Activated CD8-positive, alpha-beta T cell treated with anti-CD3 and anti-CD28 coated beads for 36 hours (primary cell): ENCODE measurements at regions not wholly inside any gene's neighbourhood (a gene's known extent, or its start where the extent isn't known, plus 50 kb on each side); places are given as distances from the start of the nearest gene placed in this dataset.

Experiments
- ATAC-seq: fragments of 200-7000 bp; cut with Tn5 transposase; one replicate; pipeline ENCODE4 v1.10.0; 2021; ENCODE audit warnings: mild to moderate bottlenecking, moderate library complexity
- CTCF ChIA-PET: fragments of 350-600 bp; sonication (Branson Sonifier 250); formaldehyde crosslinking; loops from one replicate; lab custom pipeline; 2021; ENCODE audit warnings: antibody characterized with exemption; lab: Charles Lee
- POLR2A ChIA-PET: fragments of 350-600 bp; sonication (Branson Sonifier 250); formaldehyde crosslinking; loops from one replicate; lab custom pipeline; 2021; ENCODE audit warnings: antibody characterized with exemption; lab: Charles Lee
- DNase-seq: peaks from one replicate; pipeline ENCODE4 v3.0.0-alpha.2; 2020
- H3K27ac Mint-ChIP-seq: one replicate; pipeline ENCODE4 v1.8.0; 2021; ENCODE audit warnings: mild to moderate bottlenecking, mixed read lengths
- H3K27me3 Mint-ChIP-seq: one replicate; pipeline ENCODE4 v1.8.0; 2021; ENCODE audit warnings: mixed read lengths
- H3K36me3 Mint-ChIP-seq: one replicate; pipeline ENCODE4 v1.8.0; 2021; ENCODE audit warnings: low read depth, mixed read lengths
- H3K4me1 Mint-ChIP-seq: one replicate; pipeline ENCODE4 v1.8.0; 2021; ENCODE audit warnings: low read depth, mixed read lengths
- H3K4me3 Mint-ChIP-seq: one replicate; pipeline ENCODE4 v1.8.0; 2021; ENCODE audit warnings: mild to moderate bottlenecking, moderate library complexity, mixed read lengths
- H3K9me3 Mint-ChIP-seq: one replicate; pipeline ENCODE4 v1.8.0; 2021; ENCODE audit warnings: mixed read lengths
- intact Hi-C: fragments of 100-400 bp; cut with micrococcal nuclease; formaldehyde crosslinking; loops from one replicate; pipeline ENCODE4 v1.10.0; 2022
- TF ChIP-seq, protein P1 (sequence below): fragments of 200-600 bp; IDR thresholded peaks from one replicate; pipeline ENCODE4 v1.8.0; 2022; ENCODE audit warnings: antibody characterized with exemption, mild to moderate bottlenecking

DNA sequence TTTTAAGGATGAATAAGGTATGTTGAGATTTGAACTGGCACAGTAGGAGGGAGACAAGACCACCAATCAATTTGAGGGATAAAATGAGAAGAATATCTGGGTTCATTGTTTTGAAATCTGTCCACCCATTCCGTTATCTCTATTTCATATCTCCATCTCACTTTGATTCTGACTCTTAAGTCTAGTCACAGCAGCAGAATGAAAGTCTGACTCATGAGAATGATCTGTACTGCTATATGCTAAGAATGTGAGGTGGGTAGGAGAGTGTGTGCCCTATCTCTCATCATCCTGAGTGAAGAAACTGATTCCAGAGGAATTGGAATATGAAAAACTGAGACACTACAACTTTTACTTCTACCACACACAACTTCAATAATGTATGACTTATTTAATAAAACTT lies 1994.5 kb upstream of the PIK3C3 start:
- Mint-ChIP-seq H3K4me1 (no peaks in the 10 kb centered on the region), H3K9me3 (peaks cover 9% of the 10 kb centered on the region), H3K4me3 (no peak overlapping the region), H3K36me3 (no peaks in the 10 kb centered on the region), H3K27me3 (no peaks in the 10 kb centered on the region), H3K27ac (no peak overlapping the region)
- TF ChIP-seq, protein P1, sequence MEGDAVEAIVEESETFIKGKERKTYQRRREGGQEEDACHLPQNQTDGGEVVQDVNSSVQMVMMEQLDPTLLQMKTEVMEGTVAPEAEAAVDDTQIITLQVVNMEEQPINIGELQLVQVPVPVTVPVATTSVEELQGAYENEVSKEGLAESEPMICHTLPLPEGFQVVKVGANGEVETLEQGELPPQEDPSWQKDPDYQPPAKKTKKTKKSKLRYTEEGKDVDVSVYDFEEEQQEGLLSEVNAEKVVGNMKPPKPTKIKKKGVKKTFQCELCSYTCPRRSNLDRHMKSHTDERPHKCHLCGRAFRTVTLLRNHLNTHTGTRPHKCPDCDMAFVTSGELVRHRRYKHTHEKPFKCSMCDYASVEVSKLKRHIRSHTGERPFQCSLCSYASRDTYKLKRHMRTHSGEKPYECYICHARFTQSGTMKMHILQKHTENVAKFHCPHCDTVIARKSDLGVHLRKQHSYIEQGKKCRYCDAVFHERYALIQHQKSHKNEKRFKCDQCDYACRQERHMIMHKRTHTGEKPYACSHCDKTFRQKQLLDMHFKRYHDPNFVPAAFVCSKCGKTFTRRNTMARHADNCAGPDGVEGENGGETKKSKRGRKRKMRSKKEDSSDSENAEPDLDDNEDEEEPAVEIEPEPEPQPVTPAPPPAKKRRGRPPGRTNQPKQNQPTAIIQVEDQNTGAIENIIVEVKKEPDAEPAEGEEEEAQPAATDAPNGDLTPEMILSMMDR, result no peak
- ATAC-seq (no peak), DNase-seq (no peak)
- intact Hi-C loops, result no loop called here
- ChIA-PET POLR2A (no interaction called here), CTCF (no interaction called here)

DNA sequence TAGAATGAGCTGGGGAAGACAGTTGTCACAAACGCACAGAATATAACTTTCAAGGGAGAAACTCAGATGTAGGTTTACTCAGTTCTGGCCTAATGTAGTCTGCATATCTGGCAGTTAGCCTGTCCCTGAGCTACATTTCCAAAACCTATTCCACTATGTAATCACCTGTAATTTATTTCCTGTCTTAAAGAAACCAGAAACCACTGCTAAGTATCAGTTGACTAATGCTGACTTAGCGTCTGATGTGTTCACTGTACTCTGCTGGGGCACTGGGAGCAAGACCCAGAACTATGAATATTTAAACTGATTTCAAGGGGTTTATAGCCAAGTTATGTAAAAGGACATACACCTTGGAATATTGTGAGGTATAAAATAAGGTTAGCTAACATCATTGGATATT lies 1995.2 kb upstream of the PIK3C3 start:
- Mint-ChIP-seq H3K4me1 (no peaks in the 10 kb centered on the region), H3K36me3 (no peaks in the 10 kb centered on the region), H3K27ac (no peak overlapping the region), H3K9me3 (peaks cover 9% of the 10 kb centered on the region), H3K4me3 (no peak overlapping the region), H3K27me3 (no peaks in the 10 kb centered on the region)
- ATAC-seq (no peak), DNase-seq (no peak)
- ChIA-PET POLR2A (no interaction called here), CTCF (no interaction called here)
- TF ChIP-seq, protein P1, result no peak
- intact Hi-C loops, result no loop called here

DNA sequence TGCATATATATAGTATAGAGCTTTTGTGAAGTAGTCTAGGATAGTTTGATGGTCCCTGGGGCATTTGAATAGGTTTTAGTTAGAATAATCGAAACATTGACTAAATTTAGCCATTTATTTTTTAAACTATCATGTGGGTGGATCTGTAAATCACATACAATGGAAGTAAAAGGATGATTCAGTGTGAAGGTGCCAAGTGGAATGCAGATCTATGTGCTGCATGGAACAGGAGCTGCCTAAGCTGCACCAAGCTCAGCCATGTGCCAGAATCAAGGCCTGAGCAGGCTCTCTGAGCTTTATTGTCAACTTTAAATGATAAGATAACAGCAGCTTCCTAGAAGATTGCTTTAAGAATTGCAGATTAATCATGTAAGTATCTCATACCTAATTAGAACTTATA lies 1996.2 kb upstream of the PIK3C3 start:
- CTCF ChIA-PET, result no interaction called here
- no peak overlapping the region for H3K4me3 Mint-ChIP-seq

DNA sequence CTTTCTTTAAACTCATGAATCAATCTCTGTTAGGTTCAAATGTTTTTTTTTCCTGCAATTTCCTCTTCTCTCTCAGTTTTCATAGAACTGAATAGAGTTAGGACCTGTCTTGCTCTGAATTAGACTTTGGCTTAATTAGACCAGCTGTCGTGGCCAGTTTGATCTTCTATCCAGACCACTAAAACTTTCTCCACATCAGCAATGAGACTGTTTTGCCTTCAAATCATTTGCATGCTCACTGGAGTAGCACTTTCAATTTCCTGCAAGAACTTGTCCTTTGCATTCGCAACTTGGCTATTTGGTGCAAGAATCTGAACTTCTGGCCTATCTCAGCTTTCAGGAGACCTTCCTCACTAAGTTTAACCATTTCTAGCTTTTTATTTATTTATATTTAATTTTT lies 2002.2 kb upstream of the PIK3C3 start:
- intact Hi-C loops, result no loop called here
- DNase-seq (no peak), ATAC-seq (no peak)
- Mint-ChIP-seq H3K4me1 (no peaks in the 10 kb centered on the region), H3K27ac (no peak overlapping the region), H3K27me3 (no peaks in the 10 kb centered on the region), H3K4me3 (no peak overlapping the region), H3K9me3 (peaks cover 8% of the 10 kb centered on the region), H3K36me3 (no peaks in the 10 kb centered on the region)
- ChIA-PET CTCF (no interaction called here), POLR2A (interaction anchor here (0.7 kb wide), 1 partner anchor 11 kb away, joined by 3 read pairs; no protein-coding TSS in a partner anchor)
- TF ChIP-seq, protein P1, result no peak

More for the DNA sequence above, 1996.2 kb upstream of the PIK3C3 start:
- Mint-ChIP-seq H3K36me3 (no peaks in the 10 kb centered on the region), H3K27me3 (no peaks in the 10 kb centered on the region), H3K4me1 (no peaks in the 10 kb centered on the region), H3K27ac (no peak overlapping the region), H3K9me3 (peaks cover 9% of the 10 kb centered on the region)
- intact Hi-C loops, result no loop called here
- POLR2A ChIA-PET, result no interaction called here
- DNase-seq (no peak), ATAC-seq (no peak)
- TF ChIP-seq, protein P1, result no peak

DNA sequence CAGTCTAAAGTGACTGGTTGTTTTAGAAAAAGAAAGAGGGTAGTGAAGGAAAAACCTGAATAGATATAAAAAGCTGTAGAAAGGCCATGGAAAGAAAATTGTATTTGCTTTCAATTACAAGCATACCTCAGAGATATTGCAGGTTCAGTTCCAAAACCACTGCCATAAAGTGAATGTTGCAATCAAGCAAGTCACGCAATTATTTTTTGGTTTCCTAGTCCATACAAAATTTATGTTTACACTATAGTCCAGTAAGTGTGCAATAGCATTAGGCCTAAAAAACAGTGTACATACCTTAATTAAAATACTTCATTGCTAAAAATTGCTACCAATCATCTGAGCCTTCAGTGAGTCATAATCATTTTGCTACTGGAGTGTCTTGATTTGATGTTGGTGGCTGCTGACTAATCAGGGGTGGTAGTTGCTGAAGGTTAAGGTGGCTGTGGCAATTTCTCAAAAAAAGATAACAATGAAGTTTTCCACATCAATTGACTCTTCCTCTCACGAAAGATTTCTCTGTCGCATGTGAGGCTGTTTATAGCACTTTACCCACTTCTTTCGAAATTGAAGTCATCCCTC lies 2003.8 kb upstream of the PIK3C3 start:
- intact Hi-C loops, result no loop called here
- no peaks in the 10 kb centered on the region for H3K4me1 Mint-ChIP-seq
- ATAC-seq (no peak), DNase-seq (no peak)
- H3K9me3 Mint-ChIP-seq, result peaks cover 5% of the 10 kb centered on the region
- H3K27ac Mint-ChIP-seq, result no peak overlapping the region
- TF ChIP-seq, protein P1, result no peak
- CTCF ChIA-PET, result no interaction called here
- POLR2A ChIA-PET, result no interaction called here
- no peaks in the 10 kb centered on the region for H3K36me3 Mint-ChIP-seq
- H3K4me3 Mint-ChIP-seq, result no peak overlapping the region
- H3K27me3 Mint-ChIP-seq, result no peaks in the 10 kb centered on the region
